ENCODE measurements at regions not wholly inside any gene's neighbourhood (a gene's known extent, or its start where the extent isn't known, plus 50 kb on each side); places are given as distances from the start of the nearest gene placed in this dataset.

DNA sequence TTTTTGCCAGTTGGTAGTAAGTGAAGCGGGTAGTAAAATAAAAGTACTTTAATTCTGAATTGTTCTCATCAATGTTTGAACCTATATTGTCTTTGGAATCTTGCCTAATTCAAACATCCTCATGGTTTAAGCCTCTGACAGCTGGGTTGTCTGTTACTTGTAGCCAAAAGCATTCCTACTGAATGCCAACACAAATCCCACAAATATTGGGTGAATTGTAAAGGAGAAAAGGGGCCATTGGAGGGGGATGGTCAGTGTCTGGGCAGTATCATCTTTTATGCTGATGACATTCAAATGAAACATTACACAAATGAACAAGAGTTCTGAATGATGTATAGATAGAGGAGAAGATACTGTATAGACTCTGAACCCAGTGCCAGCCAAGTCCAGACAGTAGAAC lies 309.5 kb downstream of the OSTF1 start (continued):
- TF ChIP-seq, protein P1, sequence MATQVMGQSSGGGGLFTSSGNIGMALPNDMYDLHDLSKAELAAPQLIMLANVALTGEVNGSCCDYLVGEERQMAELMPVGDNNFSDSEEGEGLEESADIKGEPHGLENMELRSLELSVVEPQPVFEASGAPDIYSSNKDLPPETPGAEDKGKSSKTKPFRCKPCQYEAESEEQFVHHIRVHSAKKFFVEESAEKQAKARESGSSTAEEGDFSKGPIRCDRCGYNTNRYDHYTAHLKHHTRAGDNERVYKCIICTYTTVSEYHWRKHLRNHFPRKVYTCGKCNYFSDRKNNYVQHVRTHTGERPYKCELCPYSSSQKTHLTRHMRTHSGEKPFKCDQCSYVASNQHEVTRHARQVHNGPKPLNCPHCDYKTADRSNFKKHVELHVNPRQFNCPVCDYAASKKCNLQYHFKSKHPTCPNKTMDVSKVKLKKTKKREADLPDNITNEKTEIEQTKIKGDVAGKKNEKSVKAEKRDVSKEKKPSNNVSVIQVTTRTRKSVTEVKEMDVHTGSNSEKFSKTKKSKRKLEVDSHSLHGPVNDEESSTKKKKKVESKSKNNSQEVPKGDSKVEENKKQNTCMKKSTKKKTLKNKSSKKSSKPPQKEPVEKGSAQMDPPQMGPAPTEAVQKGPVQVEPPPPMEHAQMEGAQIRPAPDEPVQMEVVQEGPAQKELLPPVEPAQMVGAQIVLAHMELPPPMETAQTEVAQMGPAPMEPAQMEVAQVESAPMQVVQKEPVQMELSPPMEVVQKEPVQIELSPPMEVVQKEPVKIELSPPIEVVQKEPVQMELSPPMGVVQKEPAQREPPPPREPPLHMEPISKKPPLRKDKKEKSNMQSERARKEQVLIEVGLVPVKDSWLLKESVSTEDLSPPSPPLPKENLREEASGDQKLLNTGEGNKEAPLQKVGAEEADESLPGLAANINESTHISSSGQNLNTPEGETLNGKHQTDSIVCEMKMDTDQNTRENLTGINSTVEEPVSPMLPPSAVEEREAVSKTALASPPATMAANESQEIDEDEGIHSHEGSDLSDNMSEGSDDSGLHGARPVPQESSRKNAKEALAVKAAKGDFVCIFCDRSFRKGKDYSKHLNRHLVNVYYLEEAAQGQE (IDR thresholded peaks at IDR 0.05; ENCODE audit: low read depth, low read length): no peak

DNA sequence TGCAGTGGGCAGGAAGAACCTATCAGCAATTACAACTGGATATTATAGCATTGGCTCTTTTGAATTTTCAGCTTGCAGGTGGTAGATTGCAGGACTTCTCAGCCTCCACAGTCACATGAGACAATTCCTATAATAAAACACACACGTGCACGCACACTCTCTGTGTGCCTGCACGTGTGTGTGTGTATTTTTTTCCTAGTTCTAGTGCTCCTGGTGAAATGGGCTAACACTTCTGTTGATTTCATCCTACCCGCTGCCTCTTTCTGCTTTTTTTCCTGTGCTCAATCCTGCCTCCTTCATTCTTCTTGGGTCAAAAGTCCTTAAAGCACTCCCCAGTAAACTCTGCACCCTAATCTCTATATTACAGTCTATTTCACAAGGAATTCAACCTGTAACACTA lies 320.1 kb downstream of the OSTF1 start:
- no peaks in the 10 kb centered on the region for H3F3A ChIP-seq (replicated peaks; ENCODE audit: insufficient read depth)
- H3K9me2 ChIP-seq: no peaks in the 10 kb centered on the region
- DNase-seq: no peak
- ChIA-PET CTCF (no interaction called here), POLR2A (no interaction called here)
- H3K79me2 ChIP-seq (ENCODE audit: insufficient read depth): no peaks in the 10 kb centered on the region
- no peaks in the 10 kb centered on the region for H3K4me1 ChIP-seq (ENCODE audit: control insufficient read depth in 1 of 2, insufficient read depth in 2 of 2, low read depth in 1 of 2, low read length in 1 of 2)
- H3K4me2 ChIP-seq: no peak overlapping the region
- no peaks in the 10 kb centered on the region for H4K20me1 ChIP-seq (ENCODE audit: insufficient read depth)
- H3K4me3 ChIP-seq (ENCODE audit: low read depth in 2 of 2, low read length in 1 of 2): no peak overlapping the region
- no peaks in the 10 kb centered on the region for H3K27me3 ChIP-seq (ENCODE audit: insufficient read depth)
- 19% methylated on average over 4 of the region's 4 CpGs for WGBS (ENCODE audit: low lambda C conversion rate)
- no peak overlapping the region for H3K27ac ChIP-seq (ENCODE audit: low read depth in 2 of 2, low read length in 1 of 2)
- no peak overlapping the region for H2AFZ ChIP-seq (ENCODE audit: low read depth)
- TF ChIP-seq FOSL2 (IDR thresholded peaks at IDR 0.05; ENCODE audit: borderline replicate concordance, low read depth): no peak
- no peak for TF ChIP-seq EP300 (IDR thresholded peaks at IDR 0.05; ENCODE audit: borderline replicate concordance in 1 of 2, low read depth in 1 of 2, low read length in 1 of 2)
- TF ChIP-seq, protein P2, sequence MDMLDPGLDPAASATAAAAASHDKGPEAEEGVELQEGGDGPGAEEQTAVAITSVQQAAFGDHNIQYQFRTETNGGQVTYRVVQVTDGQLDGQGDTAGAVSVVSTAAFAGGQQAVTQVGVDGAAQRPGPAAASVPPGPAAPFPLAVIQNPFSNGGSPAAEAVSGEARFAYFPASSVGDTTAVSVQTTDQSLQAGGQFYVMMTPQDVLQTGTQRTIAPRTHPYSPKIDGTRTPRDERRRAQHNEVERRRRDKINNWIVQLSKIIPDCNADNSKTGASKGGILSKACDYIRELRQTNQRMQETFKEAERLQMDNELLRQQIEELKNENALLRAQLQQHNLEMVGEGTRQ (IDR thresholded peaks at IDR 0.05; ENCODE audit: borderline replicate concordance, low read depth, low read length): no peak
- no peak for TF ChIP-seq TEAD4 (IDR thresholded peaks at IDR 0.05; ENCODE audit: borderline replicate concordance, insufficient read depth)
- TF ChIP-seq SIN3A (IDR thresholded peaks at IDR 0.05; ENCODE audit: borderline replicate concordance, low read depth, low read length): no peak
- no peak for TF ChIP-seq TCF12 (IDR thresholded peaks at IDR 0.05)
- no peak for TF ChIP-seq TAF1 (IDR thresholded peaks at IDR 0.05; ENCODE audit: borderline replicate concordance, low read depth, low read length)
- no peaks in the 10 kb centered on the region for H3K36me3 ChIP-seq (replicated peaks in 1 of 2; ENCODE audit: control insufficient read depth in 1 of 2, insufficient read depth in 2 of 2, low read length in 1 of 2)
- H3K9ac ChIP-seq: no peak overlapping the region
- H3K9me3 ChIP-seq: no peaks in the 10 kb centered on the region

DNA sequence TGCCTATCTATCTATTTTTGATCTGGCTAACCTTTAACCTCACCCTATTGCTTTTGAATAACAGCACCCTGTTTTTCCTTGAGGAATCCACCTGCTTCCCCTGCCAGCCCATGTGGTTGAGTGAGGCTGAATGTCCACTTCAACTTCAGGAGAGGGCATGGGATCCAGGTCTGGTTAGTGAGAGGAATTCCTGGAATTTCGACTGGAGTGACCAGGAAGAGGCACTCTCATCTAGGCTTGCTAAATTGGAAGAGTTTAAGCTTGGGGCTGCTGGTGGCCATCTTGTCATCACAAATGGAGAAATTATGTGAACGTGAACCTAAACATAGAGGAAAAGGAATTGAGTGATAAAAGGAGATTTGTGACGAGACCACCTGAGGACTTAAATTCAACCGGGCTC lies 322.1 kb downstream of the OSTF1 start:
- Histone ChIP-seq H3K79me2 (ENCODE audit: insufficient read depth) (no peaks in the 10 kb centered on the region), H3F3A (replicated peaks; ENCODE audit: insufficient read depth) (no peaks in the 10 kb centered on the region), H3K4me3 (ENCODE audit: low read depth in 2 of 2, low read length in 1 of 2) (no peak overlapping the region), H3K4me1 (ENCODE audit: control insufficient read depth in 1 of 2, insufficient read depth in 2 of 2, low read depth in 1 of 2, low read length in 1 of 2) (no peaks in the 10 kb centered on the region), H2AFZ (ENCODE audit: low read depth) (no peak overlapping the region), H4K20me1 (ENCODE audit: insufficient read depth) (no peaks in the 10 kb centered on the region), H3K9me2 (no peaks in the 10 kb centered on the region), H3K9ac (no peak overlapping the region), H3K4me2 (no peak overlapping the region), H3K27me3 (ENCODE audit: insufficient read depth) (no peaks in the 10 kb centered on the region), H3K27ac (ENCODE audit: low read depth in 2 of 2, low read length in 1 of 2) (no peak overlapping the region), H3K9me3 (no peaks in the 10 kb centered on the region), H3K36me3 (replicated peaks in 1 of 2; ENCODE audit: control insufficient read depth in 1 of 2, insufficient read depth in 2 of 2, low read length in 1 of 2) (no peaks in the 10 kb centered on the region)
- CTCF ChIA-PET: no interaction called here
- TF ChIP-seq RXRA (IDR thresholded peaks at IDR 0.05; ENCODE audit: borderline replicate concordance, low read depth): no peak
- TF ChIP-seq CHD2 (IDR thresholded peaks at IDR 0.05; ENCODE audit: low read length, partially characterized antibody): no peak
- TF ChIP-seq, protein P3, sequence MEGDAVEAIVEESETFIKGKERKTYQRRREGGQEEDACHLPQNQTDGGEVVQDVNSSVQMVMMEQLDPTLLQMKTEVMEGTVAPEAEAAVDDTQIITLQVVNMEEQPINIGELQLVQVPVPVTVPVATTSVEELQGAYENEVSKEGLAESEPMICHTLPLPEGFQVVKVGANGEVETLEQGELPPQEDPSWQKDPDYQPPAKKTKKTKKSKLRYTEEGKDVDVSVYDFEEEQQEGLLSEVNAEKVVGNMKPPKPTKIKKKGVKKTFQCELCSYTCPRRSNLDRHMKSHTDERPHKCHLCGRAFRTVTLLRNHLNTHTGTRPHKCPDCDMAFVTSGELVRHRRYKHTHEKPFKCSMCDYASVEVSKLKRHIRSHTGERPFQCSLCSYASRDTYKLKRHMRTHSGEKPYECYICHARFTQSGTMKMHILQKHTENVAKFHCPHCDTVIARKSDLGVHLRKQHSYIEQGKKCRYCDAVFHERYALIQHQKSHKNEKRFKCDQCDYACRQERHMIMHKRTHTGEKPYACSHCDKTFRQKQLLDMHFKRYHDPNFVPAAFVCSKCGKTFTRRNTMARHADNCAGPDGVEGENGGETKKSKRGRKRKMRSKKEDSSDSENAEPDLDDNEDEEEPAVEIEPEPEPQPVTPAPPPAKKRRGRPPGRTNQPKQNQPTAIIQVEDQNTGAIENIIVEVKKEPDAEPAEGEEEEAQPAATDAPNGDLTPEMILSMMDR (IDR thresholded peaks at IDR 0.05): no peak
- no peak for TF ChIP-seq FOXJ3 (CRISPR knock-in tag; IDR thresholded peaks at IDR 0.05)
- TF ChIP-seq, protein P4, sequence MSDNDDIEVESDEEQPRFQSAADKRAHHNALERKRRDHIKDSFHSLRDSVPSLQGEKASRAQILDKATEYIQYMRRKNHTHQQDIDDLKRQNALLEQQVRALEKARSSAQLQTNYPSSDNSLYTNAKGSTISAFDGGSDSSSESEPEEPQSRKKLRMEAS (IDR thresholded peaks at IDR 0.05; ENCODE audit: low read depth): no peak
- TF ChIP-seq, protein P1 (IDR thresholded peaks at IDR 0.05; ENCODE audit: low read depth, low read length): no peak
- TF ChIP-seq ELF1 (IDR thresholded peaks at IDR 0.05): no peak
- 14% methylated on average over 4 of the region's 4 CpGs for WGBS (ENCODE audit: low lambda C conversion rate)
- POLR2A ChIA-PET: no interaction called here
- no peak for DNase-seq
